K562 (cell line): ENCODE measurements at regions not wholly inside any gene's neighbourhood (a gene's known extent, or its start where the extent isn't known, plus 50 kb on each side); places are given as distances from the start of the nearest gene placed in this dataset.

Experiments used
- ATAC-seq: fragments of 200-7000 bp; cut with Tn5 transposase; 3 replicates; pipeline ENCODE4 v1.9.1; 2020; ENCODE audit warnings: moderate library complexity
- BruUV-seq: library from RNA; stranded (reverse); fragments of 400-500 nt; replicated peaks from 2 replicates; lab custom pipeline; 2021; lab: Mats Ljungman, UMichigan
- CTCF ChIA-PET: fragments of 300-600 bp; formaldehyde crosslinking; extraction: SDS; loops from one replicate; lab custom pipeline; 2021; ENCODE audit warnings: low intra/inter-chr PET ratio; lab: Yijun Ruan, JAX
- POLR2A ChIA-PET: fragments of 300-600, 350-650 bp; sonication (Branson Sonifier 250); formaldehyde crosslinking; extraction: SDS; loops from one replicate; lab custom pipeline; 2021; ENCODE audit warnings: antibody characterized with exemption, inconsistent platforms; lab: Yijun Ruan, JAX
- DNase-seq, 4 experiments: peaks; one replicate each; pipeline versions ENCODE4 v3.0.0 to v3.0.0-alpha.2; 2011 to 2018; ENCODE audit warnings: low spot score in 3 of 4, mixed read lengths in 3 of 4; ENCODE audit errors: extremely low read depth in 1 of 4
- FAIRE-seq: peaks from 2 replicates; lab custom pipeline; 2011; peaks lifted over from hg19 to GRCh38; lab: Jason Lieb, UNC
- H2AFZ ChIP-seq: 2 replicates; pipeline ENCODE4 v1.6.0; 2011; ENCODE audit warnings: low read depth, low read length, control low read depth, inconsistent platforms
- H3K27ac ChIP-seq: fragments of 200-600 bp; 3 replicates; pipeline ENCODE4 v1.8.0; 2011; ENCODE audit warnings: low read depth, mild to moderate bottlenecking, control low read depth, inconsistent platforms, low read length, moderate library complexity, mixed read lengths; ENCODE audit errors: extremely low read depth
- H3K27me3 ChIP-seq, 2 experiments: fragments of 300-600 bp in 1 of 2; 2 replicates in 1 of 2; 3 replicates in 1 of 2; pipeline versions ENCODE4 v1.6.0 to v1.8.0; 2011; ENCODE audit warnings: inconsistent platforms in 2 of 2, low read length in 2 of 2, mild to moderate bottlenecking in 1 of 2, mixed read lengths in 1 of 2, moderate library complexity in 1 of 2; ENCODE audit not compliant: control insufficient read depth in 2 of 2, insufficient read depth in 2 of 2
- H3K36me3 ChIP-seq: fragments of 300-600 bp; 3 replicates; pipeline ENCODE4 v1.8.0; 2011; ENCODE audit warnings: mild to moderate bottlenecking, low read length, inconsistent platforms; ENCODE audit not compliant: control insufficient read depth, insufficient read depth
- H3K4me1 ChIP-seq, 2 experiments: fragments of 200-600 bp in 1 of 2; replicated peaks in 1 of 2; 2 replicates in 1 of 2; 3 replicates in 1 of 2; pipeline versions ENCODE4 v1.5.1 to v1.8.0; 2011; ENCODE audit warnings: inconsistent platforms in 2 of 2, low read length in 2 of 2, mild to moderate bottlenecking in 1 of 2, mixed read lengths in 1 of 2, moderate library complexity in 1 of 2; ENCODE audit not compliant: control insufficient read depth in 2 of 2, insufficient read depth in 2 of 2
- H3K4me2 ChIP-seq: 2 replicates; pipeline ENCODE4 v1.6.1; 2011; ENCODE audit warnings: low read length, control low read depth, inconsistent platforms, mixed read lengths; ENCODE audit not compliant: insufficient read depth
- H3K4me3 ChIP-seq: fragments of 200-600 bp; sonication (generic), shearing (Covaris generic); 2 replicates; pipeline ENCODE4 v1.5.1; 2016; ENCODE audit warnings: control low read depth, inconsistent platforms
- H3K79me2 ChIP-seq: fragments of 200-600 bp; 3 replicates; pipeline ENCODE4 v1.8.0; 2011; ENCODE audit warnings: low read length, inconsistent platforms; ENCODE audit not compliant: control insufficient read depth, insufficient read depth
- H3K9ac ChIP-seq, 2 experiments: 2 replicates each; pipeline versions ENCODE4 v1.6.0 to v1.6.1; 2011; ENCODE audit warnings: low read depth in 2 of 2, low read length in 2 of 2, control low read depth in 1 of 2, inconsistent platforms in 1 of 2, mild to moderate bottlenecking in 1 of 2, mixed read lengths in 1 of 2; ENCODE audit not compliant: insufficient read depth in 1 of 2
- H3K9me1 ChIP-seq: one replicate; pipeline ENCODE4 v1.6.0; 2011; ENCODE audit warnings: inconsistent platforms, mild to moderate bottlenecking, low read length, moderate library complexity; ENCODE audit not compliant: control insufficient read depth, insufficient read depth
- H3K9me3 ChIP-seq: replicated peaks from 2 replicates; pipeline ENCODE4 v1.5.1; 2011; ENCODE audit warnings: low read depth, low read length, inconsistent platforms; ENCODE audit not compliant: control insufficient read depth, insufficient read depth
- H4K20me1 ChIP-seq: replicated peaks from 2 replicates; pipeline ENCODE4 v1.6.1; 2011; ENCODE audit warnings: low read length, inconsistent platforms, mixed read lengths; ENCODE audit not compliant: control insufficient read depth, insufficient read depth
- BMI1 ChIP-seq: fragments of 150-350 bp; IDR thresholded peaks from 2 replicates; pipeline ENCODE4 v1.6.1; 2014; ENCODE audit warnings: low read length
- CEBPG ChIP-seq, 3 experiments: fragments of 200-800 bp in 1 of 3; sonication (Bioruptor generic) in 1 of 3; sonication (generic) in 1 of 3; formaldehyde crosslinking in 1 of 3; IDR thresholded peaks in 2 of 3; conservative IDR thresholded peaks in 1 of 3; 2 replicates each; pipeline versions ENCODE4 v1.6.1 to v1.8.0; 2016 to 2022; ENCODE audit warnings: missing compliant biosample characterization in 2 of 3, missing genetic modification characterization in 2 of 3, mild to moderate bottlenecking in 1 of 3, missing genetic modification reagents in 1 of 3
- E2F4 ChIP-seq: sonication (generic); formaldehyde crosslinking; IDR thresholded peaks from 2 replicates; pipeline ENCODE4 v1.8.0; 2022; ENCODE audit warnings: mild to moderate bottlenecking, low read depth, missing genetic modification reagents
- XRCC3 ChIP-seq: fragments of 450-650 bp; IDR thresholded peaks from 2 replicates; pipeline ENCODE4 v1.6.1; 2017; ENCODE audit warnings: mild to moderate bottlenecking, moderate library complexity
- ZNF316 ChIP-seq: fragments of 450-650 bp; IDR thresholded peaks from 2 replicates; pipeline ENCODE4 v1.6.1; 2016
- WGBS: fragments of 100-300 bp; shearing (Covaris generic); methylation state at CpG from one replicate; pipeline ENCODE4 v1.1.6; 2016; ENCODE audit warnings: low coverage, mixed read lengths; ENCODE audit not compliant: insufficient coverage; ENCODE audit errors: missing lambda C conversion rate; 5-methylcytosine and 5-hydroxymethylcytosine counted together
- in situ Hi-C: fragments of 300-500 bp; cut with MboI; formaldehyde crosslinking; loops from 4 replicates; pipeline ENCODE4 v1.15.0; 2018; ENCODE audit warnings: inconsistent platforms, mixed read lengths
- intact Hi-C: fragments of 100-400 bp; cut with micrococcal nuclease; formaldehyde crosslinking; loops from 2 replicates; pipeline ENCODE4 v1.14.2; 2022

- TF ChIP-seq E2F4 (CRISPR knock-in tag) (no peak), CEBPG (CRISPR knock-in tag; IDR thresholded peaks at IDR 0.05) (0 out of 2 replicates have a peak, but pooled peaks have one; percentile 29), CEBPG (tag; conservative IDR thresholded peaks at IDR 0.05 in 1 of 2, IDR thresholded peaks at IDR 0.05 in 1 of 2) (no peak), BMI1 (no peak)
These were observed 71.2 kb upstream of the RUNX3 start (continued) for GRCh38 chr1:25001125-25001915.

GRCh38 chr1:24999906-25000305 is 69.8 kb upstream of the RUNX3 start:
- no peak for FAIRE-seq
- Histone ChIP-seq H3K9ac (no peak overlapping the region), H3K4me1 (no peaks in the 10 kb centered on the region), H3K36me3 (no peaks in the 10 kb centered on the region), H3K9me1 (no peaks in the 10 kb centered on the region), H3K4me2 (no peak overlapping the region), H3K27ac (no peak overlapping the region), H3K9me3 (no peaks in the 10 kb centered on the region), H3K27me3 (peaks cover 15 to 54% of the 10 kb centered on the region in 2 experiments; a peak in 4 of 5 replicates), H3K79me2 (no peaks in the 10 kb centered on the region), H2AFZ (no peak overlapping the region), H3K4me3 (no peak overlapping the region), H4K20me1 (no peaks in the 10 kb centered on the region)
- TF ChIP-seq ZNF316 (peak; percentile 55), XRCC3 (no peak)
- ChIA-PET CTCF (no interaction called here), POLR2A (interaction anchor here (0.6 to 0.8 kb wide), 2 partner anchors 9 to 10 kb away, joined by 3 read pairs; no protein-coding TSS in a partner anchor)
- in situ Hi-C loops, result no loop called here
- no TSS peak for BruUV-seq
- no peak for DNase-seq
- intact Hi-C loops, result no loop called here
- 16% methylated on average over 4 of the region's 4 CpGs for WGBS
- no peak for ATAC-seq
